GM12878 (cell line): ENCODE measurements at regions not wholly inside any gene's neighbourhood (a gene's known extent, or its start where the extent isn't known, plus 50 kb on each side); places are given as distances from the start of the nearest gene placed in this dataset.

Experiments used
- ATAC-seq: fragments of 200-7000 bp; cut with Tn5 transposase; 3 replicates; pipeline ENCODE4 v1.9.1; 2020; ENCODE audit warnings: mild to moderate bottlenecking, moderate library complexity
- BruUV-seq: library from RNA; stranded (reverse); fragments of 400-500 nt; replicated peaks from 2 replicates; lab custom pipeline; 2021; lab: Mats Ljungman, UMichigan
- CTCF ChIA-PET: fragments of 300-600 bp; sonication (Branson Sonifier 250); formaldehyde crosslinking; extraction: SDS; loops from one replicate; lab custom pipeline; 2021; ENCODE audit warnings: inconsistent platforms; lab: Yijun Ruan, JAX
- POLR2A ChIA-PET: fragments of 350-600 bp; formaldehyde crosslinking; extraction: SDS; loops from one replicate; lab custom pipeline; 2021; ENCODE audit warnings: inconsistent platforms; lab: Charles Lee
- RAD21 ChIA-PET: fragments of 300-600 bp; sonication (Branson Sonifier 250); formaldehyde crosslinking; loops from one replicate; lab custom pipeline; 2023; ENCODE audit warnings: antibody characterized with exemption; ENCODE audit not compliant: unreplicated experiment; lab: Charles Lee
- SMC1A ChIA-PET: fragments of 300-600 bp; sonication (Branson Sonifier 250); formaldehyde crosslinking; loops from one replicate; lab custom pipeline; 2023; ENCODE audit not compliant: unreplicated experiment, uncharacterized antibody; lab: Charles Lee
- DNase-seq: peaks from one replicate; pipeline ENCODE4 v3.0.0-alpha.2; 2011; ENCODE audit warnings: low read depth, low spot score
- FAIRE-seq: peaks from 3 replicates; lab custom pipeline; 2011; peaks lifted over from hg19 to GRCh38; lab: Jason Lieb, UNC
- H2AFZ ChIP-seq: 2 replicates; pipeline ENCODE4 v1.6.0; 2011; ENCODE audit warnings: low read depth, low read length, control low read depth; ENCODE audit not compliant: control insufficient read depth
- H3K27ac ChIP-seq: 2 replicates; pipeline ENCODE4 v1.5.1; 2011; ENCODE audit warnings: control low read depth; ENCODE audit not compliant: control insufficient read depth, insufficient read depth
- H3K27me3 ChIP-seq, 2 experiments: replicated peaks in 1 of 2; 2 replicates each; pipeline versions ENCODE4 v1.6.0 to v1.6.1; 2011; ENCODE audit warnings: low read length in 1 of 2; ENCODE audit not compliant: control insufficient read depth in 2 of 2, insufficient read depth in 2 of 2
- H3K36me3 ChIP-seq, 2 experiments: 2 replicates each; pipeline ENCODE4 v1.5.1; 2011; ENCODE audit warnings: low read length in 1 of 2; ENCODE audit not compliant: control insufficient read depth in 2 of 2, insufficient read depth in 2 of 2
- H3K4me1 ChIP-seq: 2 replicates; pipeline ENCODE4 v1.6.1; 2011; ENCODE audit warnings: mild to moderate bottlenecking, low read length, moderate library complexity, mixed read lengths; ENCODE audit not compliant: control insufficient read depth, insufficient read depth
- H3K4me2 ChIP-seq: 2 replicates; pipeline ENCODE4 v1.6.0; 2011; ENCODE audit warnings: control low read depth; ENCODE audit not compliant: control insufficient read depth, insufficient read depth
- H3K4me3 ChIP-seq: fragments of 200-600 bp; sonication (generic); 2 replicates; pipeline ENCODE4 v1.5.1; 2016
- H3K79me2 ChIP-seq: 2 replicates; pipeline ENCODE4 v1.6.0; 2011; ENCODE audit warnings: low read length; ENCODE audit not compliant: control insufficient read depth, insufficient read depth
- H3K9ac ChIP-seq: 2 replicates; pipeline ENCODE4 v1.8.0; 2011; ENCODE audit warnings: low read length, control low read depth, mixed read lengths; ENCODE audit not compliant: control insufficient read depth, insufficient read depth
- H3K9me3 ChIP-seq: replicated peaks from 3 replicates; pipeline ENCODE4 v1.5.1; 2011; ENCODE audit warnings: mild to moderate bottlenecking, low read length; ENCODE audit not compliant: control insufficient read depth, insufficient read depth
- H4K20me1 ChIP-seq: 2 replicates; pipeline ENCODE4 v1.6.0; 2011; ENCODE audit not compliant: control insufficient read depth, insufficient read depth
- FOS ChIP-seq: IDR thresholded peaks from 3 replicates; pipeline ENCODE4 v1.6.1; 2011; ENCODE audit warnings: borderline replicate concordance; ENCODE audit not compliant: insufficient read length; ENCODE audit errors: extremely low read depth
- IKZF1 ChIP-seq: fragments of 450-650 bp; conservative IDR thresholded peaks from 2 replicates; pipeline ENCODE4 v1.6.1; 2017; ENCODE audit warnings: antibody characterized with exemption, mild to moderate bottlenecking
- IRF3 ChIP-seq: fragments of 450-650 bp; IDR thresholded peaks from 2 replicates; pipeline ENCODE4 v1.6.1; 2014; ENCODE audit warnings: mild to moderate bottlenecking
- MLLT1 ChIP-seq: fragments of 450-650 bp; IDR thresholded peaks from 2 replicates; pipeline ENCODE4 v1.6.1; 2016; ENCODE audit warnings: mild to moderate bottlenecking
- NR2F1 ChIP-seq: fragments of 450-650 bp; conservative IDR thresholded peaks from 2 replicates; pipeline ENCODE4 v1.6.1; 2017; ENCODE audit warnings: mild to moderate bottlenecking
- RAD21 ChIP-seq: IDR thresholded peaks from 2 replicates; pipeline ENCODE4 v1.6.1; 2011; ENCODE audit warnings: mild to moderate bottlenecking, low read depth, low read length, moderate library complexity; ENCODE audit not compliant: insufficient read depth
- SIN3A ChIP-seq: IDR thresholded peaks from 2 replicates; pipeline ENCODE4 v1.6.1; 2012; ENCODE audit warnings: low read depth, low read length, improper control_type of control experiment
- SMARCA5 ChIP-seq: fragments of 450-650 bp; IDR thresholded peaks from 2 replicates; pipeline ENCODE4 v1.6.1; 2017; ENCODE audit warnings: mild to moderate bottlenecking
- SMC3 ChIP-seq: IDR thresholded peaks from 2 replicates; pipeline ENCODE4 v1.6.1; 2011; ENCODE audit warnings: low read length, improper control_type of control experiment, borderline replicate concordance
- SPI1 ChIP-seq: IDR thresholded peaks from 2 replicates; pipeline ENCODE4 v1.6.1; 2011; ENCODE audit warnings: low read depth, mild to moderate bottlenecking, low read length, moderate library complexity, borderline replicate concordance; ENCODE audit not compliant: insufficient read depth
- WGBS: methylation state at CpG from one replicate; pipeline ENCODE4 v1.1.6; 2016; ENCODE audit warnings: low lambda C conversion rate; ENCODE audit not compliant: insufficient replicate concordance, insufficient coverage; ENCODE audit errors: missing lambda C conversion rate; 5-methylcytosine and 5-hydroxymethylcytosine counted together
- in situ Hi-C: fragments of 300-500 bp; cut with MboI; formaldehyde crosslinking; loops from 9 replicates; pipeline ENCODE4 v1.14.3; 2018; ENCODE audit warnings: mixed read lengths
- intact Hi-C: fragments of 100-400 bp; cut with micrococcal nuclease; formaldehyde crosslinking; loops from one replicate; pipeline ENCODE4 v1.14.2; 2022; ENCODE audit not compliant: unreplicated experiment
- TF ChIP-seq, protein P1 (sequence below), 3 experiments: IDR thresholded peaks in 2 of 3; conservative IDR thresholded peaks in 1 of 3; 2 replicates each; pipeline ENCODE4 v1.5.1; 2011; ENCODE audit warnings: low read depth in 3 of 3, low read length in 3 of 3, mild to moderate bottlenecking in 3 of 3, control low read depth in 2 of 3, moderate library complexity in 2 of 3, inconsistent platforms in 1 of 3, mixed read lengths in 1 of 3; ENCODE audit not compliant: control insufficient read depth in 2 of 3, insufficient read depth in 1 of 3; ENCODE audit errors: extremely low read depth in 1 of 3

DNA sequence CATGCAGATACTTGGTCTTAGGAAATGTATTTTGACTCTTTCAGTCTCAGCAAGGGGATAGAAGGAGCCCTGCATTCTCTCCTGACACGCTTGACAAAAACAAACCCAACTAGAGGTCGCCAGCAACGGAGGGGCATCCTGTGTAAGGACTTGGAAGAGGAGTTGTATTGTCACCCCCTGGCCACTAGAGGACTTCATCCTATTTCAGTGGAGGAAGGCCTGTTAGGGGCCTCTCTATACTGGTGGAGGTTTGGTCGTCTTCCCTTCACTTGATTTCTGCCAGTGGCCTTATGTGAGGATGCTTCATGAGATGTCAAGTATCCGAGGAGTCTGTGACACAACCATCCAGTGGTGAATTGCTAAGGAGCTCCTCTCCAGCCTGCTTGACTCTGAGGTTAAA, 122.8 kb upstream of the STC2 start:
- H2AFZ ChIP-seq = peak overlapping the region; percentile 31; the same call in 1 of the 2 replicates
- in situ Hi-C loops (no loop called here), intact Hi-C loops (loop anchor here (1.0 kb wide), 1 partner anchor 122 kb away; no protein-coding TSS in a partner anchor)
- no peaks in the 10 kb centered on the region for H3K4me1 ChIP-seq
- H3K27ac ChIP-seq = no peak overlapping the region
- ATAC-seq = peak; percentile 82
- no peaks in the 10 kb centered on the region for H3K79me2 ChIP-seq
- H3K4me3 ChIP-seq = no peak overlapping the region
- no peaks in the 10 kb centered on the region for H3K27me3 ChIP-seq
- TF ChIP-seq SPI1 (no peak), IKZF1 (no peak), RAD21 (peak; percentile 54), SMC3 (peak; percentile 57)
- TF ChIP-seq, protein P1, sequence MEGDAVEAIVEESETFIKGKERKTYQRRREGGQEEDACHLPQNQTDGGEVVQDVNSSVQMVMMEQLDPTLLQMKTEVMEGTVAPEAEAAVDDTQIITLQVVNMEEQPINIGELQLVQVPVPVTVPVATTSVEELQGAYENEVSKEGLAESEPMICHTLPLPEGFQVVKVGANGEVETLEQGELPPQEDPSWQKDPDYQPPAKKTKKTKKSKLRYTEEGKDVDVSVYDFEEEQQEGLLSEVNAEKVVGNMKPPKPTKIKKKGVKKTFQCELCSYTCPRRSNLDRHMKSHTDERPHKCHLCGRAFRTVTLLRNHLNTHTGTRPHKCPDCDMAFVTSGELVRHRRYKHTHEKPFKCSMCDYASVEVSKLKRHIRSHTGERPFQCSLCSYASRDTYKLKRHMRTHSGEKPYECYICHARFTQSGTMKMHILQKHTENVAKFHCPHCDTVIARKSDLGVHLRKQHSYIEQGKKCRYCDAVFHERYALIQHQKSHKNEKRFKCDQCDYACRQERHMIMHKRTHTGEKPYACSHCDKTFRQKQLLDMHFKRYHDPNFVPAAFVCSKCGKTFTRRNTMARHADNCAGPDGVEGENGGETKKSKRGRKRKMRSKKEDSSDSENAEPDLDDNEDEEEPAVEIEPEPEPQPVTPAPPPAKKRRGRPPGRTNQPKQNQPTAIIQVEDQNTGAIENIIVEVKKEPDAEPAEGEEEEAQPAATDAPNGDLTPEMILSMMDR (IDR thresholded peaks at IDR 0.05 in 2 of 3, conservative IDR thresholded peaks at IDR 0.05 in 1 of 3; ENCODE audit: control insufficient read depth in 2 of 3, extremely low read depth in 1 of 3, insufficient read depth in 1 of 3, low read depth in 3 of 3, low read length in 3 of 3) = peak; percentile 51 to 75 (median 69)
- no peaks in the 10 kb centered on the region for H3K9me3 ChIP-seq
- ChIA-PET POLR2A (no interaction called here), CTCF (interaction anchor here (0.6 to 1.7 kb wide), 5 partner anchors 10 to 137 kb away, joined by 3 to 5 read pairs (median 3); no protein-coding TSS in a partner anchor), RAD21 (no interaction called here), SMC1A (no interaction called here)
- no peaks in the 10 kb centered on the region for H3K36me3 ChIP-seq
- no peak for DNase-seq
- no peak for FAIRE-seq
- BruUV-seq = no TSS peak
- H3K4me2 ChIP-seq = no peak overlapping the region
- H4K20me1 ChIP-seq = no peaks in the 10 kb centered on the region
- no peak overlapping the region for H3K9ac ChIP-seq
- WGBS = 29% methylated on average over 5 of the region's 5 CpGs

DNA sequence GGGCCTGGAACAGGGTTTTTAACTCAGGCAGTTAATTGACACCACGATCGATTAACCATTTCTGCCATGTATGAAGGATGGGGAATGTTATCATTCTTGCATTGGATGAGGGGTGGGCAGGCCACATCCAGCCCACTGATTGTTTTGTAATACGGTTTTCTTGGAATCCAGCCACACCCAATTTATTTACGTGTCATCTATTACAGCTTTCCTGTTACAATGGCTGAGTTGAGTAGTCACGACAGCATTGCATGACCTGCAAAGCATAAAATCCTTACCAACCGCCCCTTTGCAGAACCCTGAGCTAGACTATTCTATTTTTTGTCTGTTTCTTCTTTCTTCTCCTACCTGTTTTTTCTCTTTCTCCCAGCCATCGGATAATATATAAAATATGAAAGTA, 122.0 kb upstream of the STC2 start:
- intact Hi-C loops (no loop called here), in situ Hi-C loops (no loop called here)
- 39% methylated on average over 7 of the region's 7 CpGs for WGBS
- FAIRE-seq = no peak
- no TSS peak for BruUV-seq
- Histone ChIP-seq H3K4me2 (no peak overlapping the region), H3K36me3 (no peaks in the 10 kb centered on the region), H2AFZ (no peak overlapping the region), H3K9ac (no peak overlapping the region), H3K9me3 (no peaks in the 10 kb centered on the region), H3K4me3 (no peak overlapping the region), H3K4me1 (no peaks in the 10 kb centered on the region), H3K27me3 (no peaks in the 10 kb centered on the region), H4K20me1 (no peaks in the 10 kb centered on the region), H3K79me2 (no peaks in the 10 kb centered on the region), H3K27ac (no peak overlapping the region)
- SMC1A ChIA-PET = no interaction called here
- CTCF ChIA-PET = interaction anchor here (0.6 to 1.7 kb wide), 5 partner anchors 9 to 155 kb away, joined by 3 to 6 read pairs (median 3); no protein-coding TSS in a partner anchor
- POLR2A ChIA-PET = no interaction called here
- RAD21 ChIA-PET = no interaction called here
- no peak for ATAC-seq
- DNase-seq = no peak
- TF ChIP-seq MLLT1 = no peak
- TF ChIP-seq SIN3A = no peak
- no peak for TF ChIP-seq FOS
- TF ChIP-seq NR2F1 = no peak
- TF ChIP-seq IRF3 = no peak
- no peak for TF ChIP-seq SMARCA5
